ENCODE measurements at regions not wholly inside any gene's neighbourhood (a gene's known extent, or its start where the extent isn't known, plus 50 kb on each side); places are given as distances from the start of the nearest gene placed in this dataset.
"Not testable (repeated sequence)": the region's sequence is repeated elsewhere in the genome, so short reads cannot be mapped to it uniquely, and the experiment has no call there.

DNA sequence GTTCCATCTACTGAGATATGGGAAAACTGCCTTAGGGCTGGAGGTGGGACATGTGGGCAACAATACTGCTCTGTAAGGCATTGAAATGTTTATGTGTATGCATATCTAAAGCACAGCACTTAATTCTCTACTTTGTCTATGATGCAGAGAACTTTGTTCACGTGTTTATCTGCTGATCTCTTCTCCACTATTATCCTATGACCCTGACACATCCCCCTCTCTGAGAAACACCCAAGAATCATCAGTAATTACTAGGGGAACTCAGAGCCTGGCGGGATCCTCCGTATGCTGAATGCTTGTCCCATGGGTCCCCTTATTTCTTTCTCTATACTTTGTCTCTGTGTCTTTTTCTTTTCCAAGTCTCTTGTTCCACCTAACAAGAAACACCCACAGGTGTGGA lies 63.8 kb downstream of the OR4A15 start:
- H3K27me3 Mint-ChIP-seq (ENCODE audit: low read depth in 3 of 3); H3K4me1 Mint-ChIP-seq; H3K36me3 ChIP-seq (replicated peaks in 1 of 2; ENCODE audit: control insufficient read depth in 1 of 2, insufficient read depth in 2 of 2, low read length in 2 of 2); H3K4me2 ChIP-seq (replicated peaks; ENCODE audit: extremely low read depth, low read length, poor library complexity, severe bottlenecking); H2AFZ ChIP-seq (ENCODE audit: insufficient read depth, low read depth, low read length, poor library complexity, severe bottlenecking); H3K9me3 ChIP-seq (replicated peaks in 1 of 2; ENCODE audit: control insufficient read depth in 1 of 2, insufficient read depth in 1 of 2, low read length in 2 of 2); H3K9ac ChIP-seq (ENCODE audit: insufficient read depth, low read length, poor library complexity, severe bottlenecking); H3K27me3 ChIP-seq (ENCODE audit: control insufficient read depth in 2 of 2, insufficient read depth in 2 of 2, low read length in 2 of 2); DNase-seq; H3K4me3 ChIP-seq (replicated peaks in 1 of 3; ENCODE audit: low read depth in 2 of 3, low read length in 3 of 3); H3K4me3 Mint-ChIP-seq; H3K4me1 ChIP-seq (ENCODE audit: control insufficient read depth in 1 of 2, insufficient read depth in 2 of 2, low read length in 2 of 2); H4K20me1 ChIP-seq (ENCODE audit: insufficient read depth, low read length); H3K36me3 Mint-ChIP-seq; H3K27ac ChIP-seq (ENCODE audit: low read depth in 1 of 2, low read length in 2 of 2); intact Hi-C loops (cut with micrococcal nuclease); H3K27ac Mint-ChIP-seq; H3K79me2 ChIP-seq (ENCODE audit: insufficient read depth, low read length): not testable (repeated sequence)
- H3K9me3 Mint-ChIP-seq, result peaks cover 0 to 16% (median 8%) of the 10 kb centered on the region in 7 donors
- 89% methylated on average over 3 of the region's 3 CpGs for WGBS (ENCODE audit: insufficient coverage)

DNA sequence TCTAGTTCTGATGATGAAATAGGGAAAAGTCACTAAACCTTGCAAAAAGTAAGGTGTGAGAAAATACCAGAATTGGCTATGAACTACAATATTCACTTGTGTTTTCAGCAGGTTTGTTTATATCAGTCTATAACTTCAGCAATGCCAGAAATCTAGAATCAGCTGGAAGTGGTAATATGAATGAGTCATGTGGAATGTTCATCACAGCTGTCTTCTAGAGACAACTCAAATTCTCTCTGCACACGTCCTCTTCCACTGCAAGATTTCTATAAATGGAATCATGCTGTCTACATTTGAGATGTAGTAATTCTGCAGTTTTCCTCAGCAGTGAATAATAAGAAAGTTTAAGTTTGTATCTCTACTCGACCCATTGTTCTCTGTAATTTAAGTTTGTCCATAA lies 89.9 kb downstream of the OR4A15 start:
- peaks cover 13 to 21% of the 10 kb centered on the region in 2 donors for H3K9me3 ChIP-seq (replicated peaks in 1 of 2; ENCODE audit: control insufficient read depth in 1 of 2, insufficient read depth in 1 of 2, low read length in 2 of 2)
- no peak overlapping the region for H3K9ac ChIP-seq (ENCODE audit: insufficient read depth, low read length, poor library complexity, severe bottlenecking)
- H3K36me3 ChIP-seq (replicated peaks in 1 of 2; ENCODE audit: control insufficient read depth in 1 of 2, insufficient read depth in 2 of 2, low read length in 2 of 2), result no peaks in the 10 kb centered on the region
- TF ChIP-seq, protein P1, sequence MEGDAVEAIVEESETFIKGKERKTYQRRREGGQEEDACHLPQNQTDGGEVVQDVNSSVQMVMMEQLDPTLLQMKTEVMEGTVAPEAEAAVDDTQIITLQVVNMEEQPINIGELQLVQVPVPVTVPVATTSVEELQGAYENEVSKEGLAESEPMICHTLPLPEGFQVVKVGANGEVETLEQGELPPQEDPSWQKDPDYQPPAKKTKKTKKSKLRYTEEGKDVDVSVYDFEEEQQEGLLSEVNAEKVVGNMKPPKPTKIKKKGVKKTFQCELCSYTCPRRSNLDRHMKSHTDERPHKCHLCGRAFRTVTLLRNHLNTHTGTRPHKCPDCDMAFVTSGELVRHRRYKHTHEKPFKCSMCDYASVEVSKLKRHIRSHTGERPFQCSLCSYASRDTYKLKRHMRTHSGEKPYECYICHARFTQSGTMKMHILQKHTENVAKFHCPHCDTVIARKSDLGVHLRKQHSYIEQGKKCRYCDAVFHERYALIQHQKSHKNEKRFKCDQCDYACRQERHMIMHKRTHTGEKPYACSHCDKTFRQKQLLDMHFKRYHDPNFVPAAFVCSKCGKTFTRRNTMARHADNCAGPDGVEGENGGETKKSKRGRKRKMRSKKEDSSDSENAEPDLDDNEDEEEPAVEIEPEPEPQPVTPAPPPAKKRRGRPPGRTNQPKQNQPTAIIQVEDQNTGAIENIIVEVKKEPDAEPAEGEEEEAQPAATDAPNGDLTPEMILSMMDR (IDR thresholded peaks at IDR 0.05), result no peak
- Mint-ChIP-seq H3K27ac (no peak overlapping the region), H3K4me3 (no peak overlapping the region), H3K9me3 (peaks cover 2 to 13% (median 8%) of the 10 kb centered on the region in 7 donors), H3K27me3 (ENCODE audit: low read depth in 3 of 3) (peaks cover 0 to 2% (median 1%) of the 10 kb centered on the region in 3 donors), H3K36me3 (no peaks in the 10 kb centered on the region), H3K4me1 (no peaks in the 10 kb centered on the region)
- no peak for DNase-seq
- H3K4me1 ChIP-seq (ENCODE audit: control insufficient read depth in 1 of 2, insufficient read depth in 2 of 2, low read length in 2 of 2), result no peaks in the 10 kb centered on the region
- H3K4me2 ChIP-seq (replicated peaks; ENCODE audit: extremely low read depth, low read length, poor library complexity, severe bottlenecking), result no peak overlapping the region
- no peak overlapping the region for H3K27ac ChIP-seq (ENCODE audit: low read depth in 1 of 2, low read length in 2 of 2)
- intact Hi-C loops (cut with micrococcal nuclease), result no loop called here
- no peak overlapping the region for H3K4me3 ChIP-seq (replicated peaks in 1 of 3; ENCODE audit: low read depth in 2 of 3, low read length in 3 of 3)
- no peak overlapping the region for H2AFZ ChIP-seq (ENCODE audit: insufficient read depth, low read depth, low read length, poor library complexity, severe bottlenecking)
- WGBS (ENCODE audit: insufficient coverage), result no CpG with 5 or more reads among the region's 2 CpGs
- no peaks in the 10 kb centered on the region for H3K79me2 ChIP-seq (ENCODE audit: insufficient read depth, low read length)
- no peaks in the 10 kb centered on the region for H3K27me3 ChIP-seq (ENCODE audit: control insufficient read depth in 2 of 2, insufficient read depth in 2 of 2, low read length in 2 of 2)
- no peaks in the 10 kb centered on the region for H4K20me1 ChIP-seq (ENCODE audit: insufficient read depth, low read length)

DNA sequence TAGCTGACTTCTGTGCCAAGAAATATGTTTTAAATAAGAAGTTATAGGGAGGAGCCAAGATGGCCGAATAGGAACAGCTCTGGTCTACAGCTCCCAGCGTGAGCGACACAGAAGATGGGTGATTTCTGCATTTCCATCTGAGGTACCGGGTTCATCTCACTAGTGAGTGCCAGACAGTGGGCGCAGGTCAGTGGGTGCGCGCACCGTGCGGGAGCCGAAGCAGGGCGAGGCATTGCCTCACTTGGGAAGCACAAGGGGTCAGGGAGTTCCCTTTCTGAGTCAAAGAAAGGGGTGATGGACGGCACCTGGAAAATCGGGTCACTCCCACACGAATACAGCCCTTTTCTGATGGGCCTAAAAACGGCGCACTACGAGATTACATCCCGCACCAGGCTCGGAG lies 92.1 kb downstream of the OR4A15 start:
- H2AFZ ChIP-seq (ENCODE audit: insufficient read depth, low read depth, low read length, poor library complexity, severe bottlenecking); H4K20me1 ChIP-seq (ENCODE audit: insufficient read depth, low read length); H3K4me3 Mint-ChIP-seq; H3K79me2 ChIP-seq (ENCODE audit: insufficient read depth, low read length); H3K27me3 ChIP-seq (ENCODE audit: control insufficient read depth in 2 of 2, insufficient read depth in 2 of 2, low read length in 2 of 2); H3K4me3 ChIP-seq (replicated peaks in 1 of 3; ENCODE audit: low read depth in 2 of 3, low read length in 3 of 3); H3K27ac Mint-ChIP-seq; H3K36me3 ChIP-seq (replicated peaks in 1 of 2; ENCODE audit: control insufficient read depth in 1 of 2, insufficient read depth in 2 of 2, low read length in 2 of 2); H3K4me1 Mint-ChIP-seq; H3K4me1 ChIP-seq (ENCODE audit: control insufficient read depth in 1 of 2, insufficient read depth in 2 of 2, low read length in 2 of 2); H3K4me2 ChIP-seq (replicated peaks; ENCODE audit: extremely low read depth, low read length, poor library complexity, severe bottlenecking); H3K36me3 Mint-ChIP-seq; H3K27ac ChIP-seq (ENCODE audit: low read depth in 1 of 2, low read length in 2 of 2); intact Hi-C loops (cut with micrococcal nuclease); DNase-seq; H3K9ac ChIP-seq (ENCODE audit: insufficient read depth, low read length, poor library complexity, severe bottlenecking); H3K27me3 Mint-ChIP-seq (ENCODE audit: low read depth in 3 of 3): not testable (repeated sequence)
- peaks cover 5 to 13% of the 10 kb centered on the region in 2 donors for H3K9me3 ChIP-seq (replicated peaks in 1 of 2; ENCODE audit: control insufficient read depth in 1 of 2, insufficient read depth in 1 of 2, low read length in 2 of 2)
- peaks cover 3 to 14% (median 6%) of the 10 kb centered on the region in 7 donors for H3K9me3 Mint-ChIP-seq
- 88% methylated on average over 19 of the region's 19 CpGs for WGBS (ENCODE audit: insufficient coverage)

All from CD14-positive monocyte (primary cell).